ENCODE measurements at regions not wholly inside any gene's neighbourhood (a gene's known extent, or its start where the extent isn't known, plus 50 kb on each side); places are given as distances from the start of the nearest gene placed in this dataset.

GRCh38 chr9:1300941-1301340 is 250.8 kb downstream of the DMRT2 start:
- TF ChIP-seq POLR2A (IDR thresholded peaks at IDR 0.05; ENCODE audit: extremely low read depth, insufficient read length) (no peak), CTCF (IDR thresholded peaks at IDR 0.05; ENCODE audit: low read depth, low read length) (no peak), MAX (IDR thresholded peaks at IDR 0.05; ENCODE audit: low read depth, low read length) (no peak)

Data from NB4 (cell line).